ENCODE measurements at regions not wholly inside any gene's neighbourhood (a gene's known extent, or its start where the extent isn't known, plus 50 kb on each side); places are given as distances from the start of the nearest gene placed in this dataset.
"Not testable (repeated sequence)": the region's sequence is repeated elsewhere in the genome, so short reads cannot be mapped to it uniquely, and the experiment has no call there.

- DNase-seq = no peak
Observed at GRCh38 chr16:51523400-51523799, 372.3 kb upstream of the SALL1 start.

- no peak for DNase-seq
Observed at GRCh38 chr16:51522902-51523301, 371.8 kb upstream of the SALL1 start.

DNA sequence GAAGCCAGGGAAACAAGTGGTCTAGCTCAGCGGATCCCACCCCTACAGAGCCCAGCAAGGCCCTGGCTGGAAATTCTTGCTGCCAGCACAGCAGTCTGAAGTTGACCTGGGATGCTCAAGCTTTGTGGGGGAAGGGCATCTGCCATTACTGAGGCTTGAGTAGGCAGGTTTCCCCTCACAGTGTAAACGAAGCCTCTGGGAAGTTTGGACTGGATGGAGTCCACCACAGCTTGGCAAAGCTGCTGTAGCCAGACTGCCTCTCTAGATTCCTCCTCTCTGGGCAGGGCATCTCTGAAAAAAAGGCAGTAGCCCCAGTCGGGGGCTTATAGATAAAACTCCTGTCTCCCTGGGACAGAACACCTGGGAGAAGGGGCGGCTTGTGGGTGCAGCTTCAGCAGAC is 365.9 kb upstream of the SALL1 start:
- DNase-seq = not testable (repeated sequence)

DNA sequence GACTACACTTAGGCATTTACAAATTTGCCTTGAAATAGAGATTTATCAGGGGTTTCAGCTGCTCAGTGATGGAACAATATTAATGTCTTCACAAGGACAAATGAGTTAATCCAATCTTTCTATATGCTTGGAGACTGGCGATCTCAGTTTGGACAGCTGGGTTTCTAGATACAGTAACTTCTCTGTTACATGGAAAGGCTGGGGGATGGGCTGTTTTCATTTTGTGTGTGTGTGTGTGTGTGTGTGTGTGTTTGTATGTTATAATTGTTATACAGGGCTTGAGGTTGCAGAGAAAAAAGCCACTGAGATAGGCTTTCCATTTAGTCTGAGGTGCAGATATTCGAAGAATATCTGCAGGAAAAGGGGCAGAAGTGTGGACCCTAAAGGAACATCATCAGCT is 359.3 kb upstream of the SALL1 start:
- no peak for DNase-seq

DNA sequence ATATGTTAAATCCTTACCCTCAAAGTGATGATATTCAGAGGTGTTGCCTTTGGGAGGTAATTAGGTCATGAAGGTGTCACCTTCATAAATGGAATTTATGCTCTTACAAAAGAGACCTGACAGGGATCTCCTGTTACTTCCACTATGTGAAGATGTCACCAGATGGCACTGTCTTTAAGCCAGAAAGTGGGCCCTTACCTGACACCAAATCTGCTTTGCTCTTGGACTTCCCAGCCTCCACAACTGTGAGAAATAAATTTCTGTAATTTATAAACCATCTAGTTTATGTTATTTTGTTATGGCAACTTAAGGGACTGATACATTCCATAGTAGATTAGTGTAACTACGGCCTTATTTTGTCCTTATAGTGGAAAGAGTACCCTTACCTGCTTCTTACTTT is 358.3 kb upstream of the SALL1 start:
- DNase-seq = no peak

GRCh38 chr16:51508490-51509212 is 357.6 kb upstream of the SALL1 start:
- DNase-seq = no peak

- DNase-seq = no peak
Observed at GRCh38 chr16:51507286-51507685, 356.2 kb upstream of the SALL1 start.

- no peak for DNase-seq
Observed at GRCh38 chr16:51500306-51500705, 349.2 kb upstream of the SALL1 start.

- no peak for DNase-seq
Observed at GRCh38 chr16:51497541-51498211, 346.6 kb upstream of the SALL1 start.

DNA sequence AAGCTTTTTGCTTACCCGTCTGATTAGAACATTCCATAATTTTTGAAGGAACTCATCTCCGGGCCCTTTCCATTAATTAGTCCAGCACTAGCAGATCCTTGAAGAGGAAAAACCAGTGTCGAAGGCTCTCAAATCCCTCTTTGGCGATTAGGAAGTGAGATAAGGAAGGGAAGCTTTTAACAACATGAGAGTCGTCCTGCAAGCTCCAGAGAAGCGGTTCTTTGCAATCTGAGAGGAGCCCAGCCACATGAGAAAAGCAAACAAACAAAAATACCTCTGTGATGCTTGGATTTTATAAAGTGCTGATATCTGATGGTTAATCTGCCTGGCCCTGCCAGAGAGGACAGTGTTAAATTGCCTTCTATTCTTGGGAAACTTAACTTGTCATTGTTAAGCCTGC is 339.8 kb upstream of the SALL1 start:
- DNase-seq = no peak

- no peak for DNase-seq
Observed at GRCh38 chr16:51487880-51488279, 336.8 kb upstream of the SALL1 start.

DNA sequence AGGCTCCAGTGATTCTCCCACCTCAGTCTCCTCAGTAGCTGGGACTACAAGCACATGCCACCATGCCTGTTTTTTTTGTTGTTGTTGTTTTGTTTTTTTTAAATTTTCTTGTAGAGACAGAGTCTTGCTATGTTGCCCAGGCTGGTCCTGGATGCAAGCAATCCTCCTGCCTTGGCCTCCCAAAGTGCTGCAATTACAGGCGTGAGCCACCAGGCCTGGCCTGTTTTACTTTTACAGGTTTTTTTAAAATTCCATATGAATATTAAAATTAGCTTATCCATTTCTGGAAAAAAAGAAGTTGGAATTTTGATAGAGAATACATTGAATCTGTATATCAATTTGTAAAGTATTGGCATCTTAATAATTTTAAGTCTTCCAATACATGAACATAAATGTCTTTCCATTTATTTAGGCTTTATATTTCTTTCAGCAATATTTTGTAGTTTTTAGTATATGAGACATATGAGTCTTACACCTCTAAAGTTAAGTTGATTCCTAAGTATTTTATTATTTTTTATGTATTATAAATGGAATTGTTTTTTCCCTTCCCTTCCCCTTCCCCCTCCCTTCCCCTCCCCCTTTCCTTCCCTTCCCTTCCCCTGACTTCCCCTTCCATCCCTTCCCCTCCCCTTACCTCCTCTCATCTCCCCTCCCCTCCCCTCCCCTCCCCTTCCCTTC is 323.5 kb upstream of the SALL1 start:
- no peak for DNase-seq

GRCh38 chr16:51473091-51473490 is 322.0 kb upstream of the SALL1 start:
- DNase-seq = no peak

DNA sequence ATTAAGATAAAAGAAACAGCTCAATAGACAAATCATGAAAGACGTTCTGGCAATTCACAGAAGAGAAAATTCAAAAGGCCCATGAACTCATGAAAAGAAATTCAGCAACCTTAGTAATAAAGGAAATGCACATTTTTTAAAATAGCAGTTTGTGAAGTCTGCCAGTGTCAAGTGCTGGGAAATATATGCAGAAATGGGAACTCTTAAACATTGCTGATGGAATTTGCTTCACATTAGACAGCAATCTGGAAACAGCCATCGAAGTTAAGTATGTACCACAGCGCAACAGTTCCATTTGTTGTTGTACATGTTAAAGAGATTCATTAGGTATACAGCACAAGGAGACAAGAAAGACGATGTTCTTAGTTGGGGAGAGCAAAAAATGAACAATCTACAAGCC is 319.4 kb upstream of the SALL1 start:
- no peak for DNase-seq

GRCh38 chr16:51464996-51465395 is 313.9 kb upstream of the SALL1 start:
- no peak for DNase-seq

- no peak for DNase-seq
Observed at GRCh38 chr16:51461255-51461654, 310.2 kb upstream of the SALL1 start.

DNA sequence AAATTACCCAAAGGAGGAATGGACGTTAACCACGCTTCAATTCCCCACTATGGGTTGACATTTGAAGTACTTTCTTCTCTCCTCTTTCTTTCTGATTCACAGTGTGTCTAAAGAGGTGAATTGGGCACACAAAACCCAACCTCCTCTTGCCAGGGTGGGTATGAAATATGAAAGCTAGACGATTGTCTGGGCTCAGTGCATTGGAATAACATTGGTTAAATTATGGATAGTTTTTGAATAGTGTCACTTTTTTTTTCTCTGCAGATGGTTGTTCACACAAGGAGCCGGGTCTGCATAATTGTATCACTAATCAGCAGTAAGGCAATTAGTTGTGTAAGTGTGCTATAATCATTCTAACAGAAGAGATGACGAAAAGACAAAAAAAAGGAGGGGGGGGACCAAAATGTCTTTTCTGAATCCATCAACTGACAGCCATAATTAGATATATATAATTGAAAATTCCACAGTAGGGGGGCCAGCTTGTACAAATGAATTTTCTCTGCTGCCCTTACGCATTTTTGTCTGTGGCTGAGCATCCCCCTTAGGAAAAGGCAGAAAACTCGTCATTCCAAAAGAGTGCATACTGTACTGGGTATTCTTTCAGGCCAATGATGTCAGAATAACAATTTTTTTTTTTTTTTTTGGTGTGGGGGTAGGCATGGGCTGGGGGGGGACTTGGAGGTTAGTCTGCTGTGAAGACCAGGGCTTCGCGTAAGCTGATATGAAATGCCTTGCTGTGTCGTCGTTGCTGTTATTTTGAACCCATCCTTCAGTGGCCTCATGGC is 307.5 kb upstream of the SALL1 start:
- DNase-seq = no peak

DNA sequence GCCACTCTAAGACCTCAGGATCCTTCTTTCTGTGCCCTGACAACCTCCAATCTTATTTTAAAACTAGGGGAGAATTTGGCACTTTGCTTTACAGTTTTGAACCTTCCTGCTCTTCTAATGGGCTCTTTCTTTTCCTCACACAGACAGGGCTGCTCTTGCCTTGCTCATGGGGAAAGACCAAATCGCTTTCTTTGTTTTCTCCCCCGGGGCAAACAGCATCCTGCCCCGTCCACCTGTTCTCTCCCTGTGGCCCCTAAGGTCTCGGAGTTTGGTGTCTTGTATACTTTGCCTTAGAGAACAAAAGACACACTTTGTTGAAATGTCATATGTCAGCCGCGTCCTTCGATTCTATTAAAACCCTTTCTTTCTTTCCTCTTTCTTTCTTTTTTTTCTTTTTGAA is 306.7 kb upstream of the SALL1 start:
- no peak for DNase-seq

- no peak for DNase-seq
Observed at GRCh38 chr16:51455398-51455797, 304.3 kb upstream of the SALL1 start.

DNA sequence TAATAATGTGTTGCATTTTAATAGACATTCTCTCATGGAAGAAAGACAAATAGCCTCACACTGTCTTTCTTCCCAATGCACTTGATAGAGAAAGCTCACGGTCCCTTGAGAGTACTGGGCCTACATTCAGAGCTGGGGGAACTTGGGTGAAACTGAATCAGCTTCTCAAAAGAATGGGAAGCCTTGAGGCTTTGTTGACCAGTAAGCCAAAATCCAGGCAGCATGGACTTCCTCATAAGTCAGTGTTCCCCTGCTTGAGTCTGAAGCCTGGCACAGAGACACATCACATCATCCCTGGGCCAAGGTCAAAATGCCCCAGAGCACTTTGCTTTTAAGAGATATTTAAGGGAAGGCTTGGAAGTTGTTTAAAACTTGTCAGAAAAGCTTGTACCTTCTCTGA is 302.2 kb upstream of the SALL1 start:
- DNase-seq = no peak

DNA sequence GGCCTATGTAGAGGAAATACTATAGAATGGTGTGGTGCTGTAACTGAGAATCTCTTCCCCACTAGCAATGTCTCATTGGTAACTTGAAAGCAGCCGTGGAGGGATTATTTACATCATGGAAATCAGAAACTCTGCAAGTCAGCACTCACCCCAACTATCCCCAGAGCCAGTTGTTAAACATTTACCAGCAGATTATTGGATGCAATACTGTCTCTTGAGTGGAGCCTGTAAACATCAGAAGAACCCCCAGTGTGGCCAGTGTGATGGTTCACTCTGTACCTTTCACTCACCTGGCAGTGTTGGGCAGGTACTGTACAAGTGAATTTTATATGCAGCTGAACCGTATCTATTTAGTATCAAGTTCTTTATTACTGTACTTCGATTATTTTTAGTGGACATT is 299.8 kb upstream of the SALL1 start:
- DNase-seq = no peak

- DNase-seq = no peak
Observed at GRCh38 chr16:51450376-51450775, 299.3 kb upstream of the SALL1 start.

DNA sequence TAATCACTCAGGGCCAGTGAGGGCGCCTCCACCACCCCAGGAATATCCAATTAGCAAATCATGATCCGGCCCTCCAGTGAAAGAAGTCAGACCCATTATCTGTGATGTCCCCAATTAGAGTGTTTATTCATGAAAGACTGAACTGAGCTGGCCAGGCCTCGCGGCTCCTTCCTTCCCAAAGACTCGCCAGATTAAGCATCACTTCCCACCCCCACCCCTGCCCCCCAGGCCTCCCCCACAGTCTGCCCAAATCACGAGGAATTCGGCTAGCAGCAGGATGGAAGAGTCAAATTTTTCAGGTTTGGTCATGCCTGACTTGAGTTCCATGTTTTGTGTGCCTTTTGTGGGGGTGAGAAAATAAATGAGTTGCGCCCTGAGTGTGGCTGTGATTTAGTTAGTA is 298.4 kb upstream of the SALL1 start:
- DNase-seq = no peak
